ENCODE measurements at regions not wholly inside any gene's neighbourhood (a gene's known extent, or its start where the extent isn't known, plus 50 kb on each side); places are given as distances from the start of the nearest gene placed in this dataset.
"Not testable (repeated sequence)": the region's sequence is repeated elsewhere in the genome, so short reads cannot be mapped to it uniquely, and the experiment has no call there.

DNA sequence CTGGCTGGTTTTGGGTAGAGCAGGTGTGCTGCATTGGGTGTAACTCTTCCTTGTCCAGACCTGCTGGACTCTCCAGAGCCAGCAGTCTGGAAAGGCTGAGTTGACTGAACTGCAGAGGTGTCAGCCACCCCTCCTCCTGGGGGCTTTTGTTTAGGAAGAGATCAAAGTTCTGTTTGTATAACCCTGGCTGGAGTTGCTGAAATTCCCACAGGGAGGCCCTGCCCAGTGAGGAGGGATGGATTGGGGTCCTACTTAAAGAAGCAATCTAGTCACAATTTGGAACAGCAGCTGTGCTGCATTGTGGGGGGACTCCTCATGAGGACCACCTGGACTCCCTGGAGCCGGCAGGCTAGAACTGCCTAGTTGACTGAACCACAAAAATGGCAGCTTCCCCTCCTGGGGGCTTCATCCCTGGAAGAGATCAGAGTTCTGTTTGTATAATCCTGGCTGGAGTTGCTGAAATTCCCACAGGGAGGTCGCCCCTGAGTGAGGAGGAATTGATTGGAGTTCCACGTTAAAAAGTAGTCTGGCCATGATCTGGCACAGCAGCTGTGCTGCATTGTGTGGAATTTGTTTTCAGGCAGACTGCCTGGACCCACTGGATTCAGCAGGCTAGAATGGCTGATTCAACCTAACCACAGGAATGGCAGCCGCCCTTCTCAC, 264.9 kb upstream of the ZC4H2 start:
- DNase-seq (ENCODE audit: low spot score, unreplicated experiment): no peak
- peaks cover 66% of the 10 kb centered on the region for H3K9me3 Mint-ChIP-seq (ENCODE audit: low read depth)

DNA sequence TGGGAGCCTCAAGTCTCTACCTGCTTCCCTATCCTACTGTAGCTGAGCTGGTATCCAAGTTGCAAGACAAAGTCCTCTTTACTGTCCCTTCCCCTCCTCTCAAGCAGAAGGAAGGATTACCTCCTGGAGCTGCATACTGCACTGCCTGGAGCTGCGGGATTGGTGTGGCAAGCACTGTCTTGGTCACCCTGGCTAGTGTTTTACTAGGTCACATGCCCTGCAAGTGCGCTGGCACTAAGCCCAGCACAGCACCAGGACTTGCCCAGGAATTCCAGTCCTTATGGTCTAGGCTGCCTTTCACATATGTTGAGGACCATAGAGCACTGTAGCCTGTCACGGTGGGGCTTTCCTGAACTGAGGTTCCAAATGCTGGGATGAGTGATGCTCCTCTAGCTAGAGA, 227.3 kb upstream of the ZC4H2 start:
- no peaks in the 10 kb centered on the region for H3K27me3 Mint-ChIP-seq
- no peak overlapping the region for H3K27ac Mint-ChIP-seq
- H3K4me1 Mint-ChIP-seq (ENCODE audit: low read depth): no peaks in the 10 kb centered on the region
- peaks cover 49% of the 10 kb centered on the region for H3K9me3 Mint-ChIP-seq (ENCODE audit: low read depth)
- TF ChIP-seq, protein P1, sequence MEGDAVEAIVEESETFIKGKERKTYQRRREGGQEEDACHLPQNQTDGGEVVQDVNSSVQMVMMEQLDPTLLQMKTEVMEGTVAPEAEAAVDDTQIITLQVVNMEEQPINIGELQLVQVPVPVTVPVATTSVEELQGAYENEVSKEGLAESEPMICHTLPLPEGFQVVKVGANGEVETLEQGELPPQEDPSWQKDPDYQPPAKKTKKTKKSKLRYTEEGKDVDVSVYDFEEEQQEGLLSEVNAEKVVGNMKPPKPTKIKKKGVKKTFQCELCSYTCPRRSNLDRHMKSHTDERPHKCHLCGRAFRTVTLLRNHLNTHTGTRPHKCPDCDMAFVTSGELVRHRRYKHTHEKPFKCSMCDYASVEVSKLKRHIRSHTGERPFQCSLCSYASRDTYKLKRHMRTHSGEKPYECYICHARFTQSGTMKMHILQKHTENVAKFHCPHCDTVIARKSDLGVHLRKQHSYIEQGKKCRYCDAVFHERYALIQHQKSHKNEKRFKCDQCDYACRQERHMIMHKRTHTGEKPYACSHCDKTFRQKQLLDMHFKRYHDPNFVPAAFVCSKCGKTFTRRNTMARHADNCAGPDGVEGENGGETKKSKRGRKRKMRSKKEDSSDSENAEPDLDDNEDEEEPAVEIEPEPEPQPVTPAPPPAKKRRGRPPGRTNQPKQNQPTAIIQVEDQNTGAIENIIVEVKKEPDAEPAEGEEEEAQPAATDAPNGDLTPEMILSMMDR (IDR thresholded peaks at IDR 0.05; ENCODE audit: unreplicated experiment): no peak
- no peak overlapping the region for H3K4me3 Mint-ChIP-seq (ENCODE audit: low read depth)
- H3K36me3 Mint-ChIP-seq (ENCODE audit: insufficient read depth): peaks cover 14% of the 10 kb centered on the region
- no peak for DNase-seq (ENCODE audit: low spot score, unreplicated experiment)

More for the DNA sequence above, 264.9 kb upstream of the ZC4H2 start:
- TF ChIP-seq, protein P1 (IDR thresholded peaks at IDR 0.05; ENCODE audit: unreplicated experiment): no peak
- Mint-ChIP-seq H3K27ac (peak overlapping the region; percentile 78), H3K27me3 (no peaks in the 10 kb centered on the region), H3K4me3 (ENCODE audit: low read depth) (no peak overlapping the region), H3K4me1 (ENCODE audit: low read depth) (peaks cover 2% of the 10 kb centered on the region), H3K36me3 (ENCODE audit: insufficient read depth) (peaks cover 18% of the 10 kb centered on the region)

DNA sequence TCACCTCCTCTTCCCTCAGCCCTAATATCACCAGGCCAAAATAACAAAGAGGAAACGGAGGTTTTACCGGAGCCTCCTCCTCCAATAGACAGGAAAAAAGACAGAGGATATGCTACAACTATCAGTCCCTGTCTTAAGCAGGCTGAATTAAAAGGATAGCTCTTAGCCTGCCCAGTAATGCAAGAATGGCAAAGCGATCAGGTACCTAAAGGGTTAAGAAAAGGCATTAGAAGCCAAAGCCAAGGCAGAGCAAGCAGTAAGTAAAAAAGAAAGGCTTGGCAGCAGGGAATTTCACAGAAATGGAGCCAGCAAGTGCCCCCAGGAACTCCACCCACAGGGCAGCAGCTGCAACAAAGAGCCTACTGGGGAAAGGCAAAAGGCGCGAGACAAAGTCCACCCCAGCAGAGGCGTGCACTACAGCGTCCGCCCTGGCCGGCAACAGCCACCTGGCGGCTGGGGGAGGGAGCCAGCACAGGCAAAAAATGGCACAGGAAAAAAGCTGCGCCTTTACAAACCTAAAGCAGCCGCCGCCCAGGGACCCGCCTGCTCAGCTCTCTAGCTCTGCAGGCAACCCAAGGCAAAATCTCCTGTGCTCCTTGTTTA, 220.6 kb upstream of the ZC4H2 start:
- peak overlapping the region; percentile 54 for H3K4me3 Mint-ChIP-seq (ENCODE audit: low read depth)
- DNase-seq (ENCODE audit: low spot score, unreplicated experiment): peak; percentile 38
- H3K4me1 Mint-ChIP-seq (ENCODE audit: low read depth): peaks cover 30% of the 10 kb centered on the region
- H3K27ac Mint-ChIP-seq: peak overlapping the region; percentile 93
- TF ChIP-seq, protein P1 (IDR thresholded peaks at IDR 0.05; ENCODE audit: unreplicated experiment): peak; percentile 50
- H3K27me3 Mint-ChIP-seq: no peaks in the 10 kb centered on the region
- H3K9me3 Mint-ChIP-seq (ENCODE audit: low read depth): peaks cover 48% of the 10 kb centered on the region
- peaks cover 13% of the 10 kb centered on the region for H3K36me3 Mint-ChIP-seq (ENCODE audit: insufficient read depth)

DNA sequence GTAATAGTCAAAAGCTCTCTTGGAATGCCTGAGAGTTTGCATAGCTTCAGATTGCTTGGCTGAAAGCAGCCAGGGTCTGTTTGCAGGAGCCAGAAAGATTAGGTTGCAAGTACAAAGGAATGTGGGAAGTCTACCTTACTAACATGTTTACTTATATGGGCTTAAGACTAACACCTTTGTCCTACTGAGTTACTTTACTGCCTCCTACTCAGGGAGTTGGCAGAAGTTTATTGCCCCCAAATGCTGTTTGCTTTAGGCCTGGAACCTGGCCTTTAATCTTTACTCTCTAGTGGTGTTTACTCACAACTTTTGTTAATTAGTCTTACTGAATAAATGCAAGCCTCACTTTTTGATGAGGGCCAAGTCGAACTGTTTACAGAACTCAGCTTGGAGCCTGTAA, 219.4 kb upstream of the ZC4H2 start:
- peaks cover 13% of the 10 kb centered on the region for H3K36me3 Mint-ChIP-seq (ENCODE audit: insufficient read depth)
- H3K27ac Mint-ChIP-seq: peak overlapping the region; percentile 93
- no peak for DNase-seq (ENCODE audit: low spot score, unreplicated experiment)
- H3K4me3 Mint-ChIP-seq (ENCODE audit: low read depth): peak overlapping the region; percentile 43
- TF ChIP-seq, protein P1 (IDR thresholded peaks at IDR 0.05; ENCODE audit: unreplicated experiment): no peak
- no peaks in the 10 kb centered on the region for H3K27me3 Mint-ChIP-seq
- peaks cover 30% of the 10 kb centered on the region for H3K4me1 Mint-ChIP-seq (ENCODE audit: low read depth)
- H3K9me3 Mint-ChIP-seq (ENCODE audit: low read depth): peaks cover 36% of the 10 kb centered on the region

DNA sequence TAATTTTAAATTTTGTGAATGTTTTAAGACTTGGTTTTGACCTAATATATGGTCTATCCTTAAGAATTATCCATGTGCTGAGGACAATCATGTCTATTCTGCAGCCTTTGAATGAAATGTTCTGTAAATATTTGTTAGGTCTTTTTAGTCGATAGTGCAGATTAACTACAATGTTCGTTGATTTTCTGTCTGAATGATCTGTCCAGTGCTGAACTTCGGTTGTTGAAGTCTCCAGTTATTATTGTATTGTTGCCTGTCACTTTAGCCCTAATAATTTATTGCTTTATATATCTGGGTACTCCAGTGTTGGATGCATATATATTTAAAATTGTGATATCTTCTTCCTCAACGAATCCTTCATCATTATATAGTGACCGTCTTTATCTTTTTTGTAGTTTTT, 218.3 kb upstream of the ZC4H2 start:
- TF ChIP-seq, protein P1 (IDR thresholded peaks at IDR 0.05; ENCODE audit: unreplicated experiment): no peak
- Mint-ChIP-seq H3K4me3 (ENCODE audit: low read depth) (no peak overlapping the region), H3K4me1 (ENCODE audit: low read depth) (peaks cover 30% of the 10 kb centered on the region), H3K27me3 (no peaks in the 10 kb centered on the region), H3K27ac (peak overlapping the region; percentile 16), H3K36me3 (ENCODE audit: insufficient read depth) (peaks cover 11% of the 10 kb centered on the region), H3K9me3 (ENCODE audit: low read depth) (peaks cover 30% of the 10 kb centered on the region)
- DNase-seq (ENCODE audit: low spot score, unreplicated experiment): no peak

DNA sequence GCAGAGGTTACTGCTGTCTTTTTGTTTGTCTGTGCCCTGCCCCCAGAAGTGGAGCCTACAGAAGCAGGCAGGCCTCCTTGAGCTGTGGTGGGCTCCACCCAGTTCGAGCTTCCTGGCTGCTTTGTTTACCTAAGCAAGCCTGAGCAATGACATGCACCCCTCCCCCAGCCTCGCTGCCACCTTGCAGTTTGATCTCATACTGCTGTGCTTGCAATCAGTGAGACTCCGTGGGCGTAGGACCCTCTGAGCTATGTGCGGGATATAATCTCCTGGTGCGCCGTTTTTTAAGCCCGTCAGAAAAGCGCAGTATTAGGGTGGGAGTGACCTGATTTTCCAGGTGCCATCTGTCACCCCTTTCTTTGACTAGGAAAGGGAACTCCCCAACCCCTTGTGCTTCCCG, 187.1 kb upstream of the ZC4H2 start:
- peaks cover 31% of the 10 kb centered on the region for H3K36me3 Mint-ChIP-seq (ENCODE audit: insufficient read depth)
- not testable (repeated sequence) for H3K27ac Mint-ChIP-seq; H3K4me3 Mint-ChIP-seq (ENCODE audit: low read depth); H3K4me1 Mint-ChIP-seq (ENCODE audit: low read depth); DNase-seq (ENCODE audit: low spot score, unreplicated experiment); H3K27me3 Mint-ChIP-seq
- H3K9me3 Mint-ChIP-seq (ENCODE audit: low read depth): peaks cover 63% of the 10 kb centered on the region
